Pancreas (tissue), 10 donors: ENCODE measurements at regions not wholly inside any gene's neighbourhood (a gene's known extent, or its start where the extent isn't known, plus 50 kb on each side); places are given as distances from the start of the nearest gene placed in this dataset.

Experiments used
- ATAC-seq, 4 donors: fragments of 200-7000 bp; cut with Tn5 transposase; one replicate each; pipeline versions ENCODE4 v1.8.0 to v1.9.1; 2020; ENCODE audit warnings: mild to moderate bottlenecking in 4 of 4, moderate library complexity in 4 of 4
- DNase-seq, 6 donors: peaks; one replicate each; pipeline ENCODE4 v3.0.0-alpha.2; 2020
- FAIRE-seq: peaks from 2 replicates; lab custom pipeline; 2012; peaks lifted over from hg19 to GRCh38; lab: Jason Lieb, UNC
- H3K27ac ChIP-seq, 4 donors: fragments of 200-600 bp; sonication (generic); 1 replicate in 3 of 4; 2 replicates in 1 of 4; pipeline versions ENCODE4 v1.5.0 to v1.8.0; 2020
- H3K27me3 ChIP-seq, 4 donors: fragments of 200-600 bp; one replicate each; pipeline ENCODE4 v1.8.0; 2021
- H3K36me3 ChIP-seq, 3 donors: fragments of 200-600 bp; sonication (generic) in 1 of 3; one replicate each; pipeline versions ENCODE4 v1.5.0 to v1.8.0; 2020 to 2021
- H3K4me1 ChIP-seq, 3 donors: fragments of 200-600 bp; one replicate each; pipeline ENCODE4 v1.8.0; 2021
- H3K4me3 ChIP-seq, 4 donors: fragments of 200-600 bp; sonication (generic) in 2 of 4; one replicate each; pipeline versions ENCODE4 v1.5.0 to v1.8.0; 2020 to 2021
- H3K9me3 ChIP-seq, 4 donors: fragments of 200-600 bp; one replicate each; pipeline ENCODE4 v1.8.0; 2021
- WGBS, 2 donors: extraction: QIAGEN DNeasy Blood & Tissue Kit; methylation state at CpG; one replicate each; pipeline ENCODE4 v1.1.7; 2013; 5-methylcytosine and 5-hydroxymethylcytosine counted together
- intact Hi-C, 3 donors: fragments of 100-400 bp; cut with DNase I; formaldehyde crosslinking; loops; one replicate each; pipeline versions ENCODE4 v1.11.1 to v1.14.2; 2022
- TF ChIP-seq, protein P1 (sequence below), 4 donors: fragments of 200-600 bp; sonication (generic) in 3 of 4; IDR thresholded peaks; one replicate each; pipeline versions ENCODE4 v1.5.0 to v1.8.0; 2021; ENCODE audit warnings: antibody characterized with exemption in 4 of 4
- donor health status: healthy with polysubstance abuse.
- donor health status: DM: no; HTN: no; CAD: no; lungs with moderate emphysema.
- donor health status: DM: no; HTN: no; CAD: no.
- donor health status: control.
- donor health status: control.
- donor health status: Bipolar disorder and iron deficiency.
- donor health status: DM: yes; HTN: yes; CAD: no.
- donor health status: DM: no; HTN: no; CAD: no.
- donor health status: DM: no; HTN: no; CAD: no.
- donor health status: DM: yes; HTN: yes; CAD: no.

DNA sequence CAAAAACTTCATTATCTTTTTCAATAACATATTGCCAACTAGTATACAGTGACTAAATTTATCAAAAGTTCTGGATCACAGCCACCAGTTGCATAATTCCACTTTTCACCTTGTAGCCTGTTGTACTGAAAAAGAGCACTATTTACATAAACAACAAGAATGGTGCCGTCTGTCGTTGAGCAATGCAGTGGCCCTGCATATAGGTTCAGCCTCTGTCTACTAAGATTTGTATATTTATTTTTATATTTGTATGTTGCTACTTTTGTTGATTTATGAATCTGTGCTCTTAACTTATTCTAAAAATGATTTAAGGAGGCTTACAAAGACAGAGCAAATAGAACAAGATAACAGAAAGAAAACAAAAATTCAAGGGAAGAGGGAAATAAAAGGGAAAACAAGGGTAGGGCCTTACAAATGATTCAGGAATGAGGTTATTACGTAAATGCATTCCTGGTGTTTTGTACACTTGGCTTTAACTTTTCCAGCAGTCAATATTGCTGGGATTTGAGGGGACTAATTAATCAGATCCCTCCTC is 257.6 kb upstream of the STT3B start:
- DNase-seq (peak in 2 of 6 donors; percentile 6 to 24), ATAC-seq (peak; percentile 71 to 75 (median 72)), FAIRE-seq (no peak)
- 12 to 13% methylated on average over 3 of the region's 3 CpGs for WGBS, 2 donors
- no peaks in the 10 kb centered on the region for H3K9me3 ChIP-seq
- intact Hi-C loops = no loop called here
- no peaks in the 10 kb centered on the region for H3K27me3 ChIP-seq
- peaks cover 0 to 10% (median 7%) of the 10 kb centered on the region in 3 donors for H3K4me1 ChIP-seq
- no peaks in the 10 kb centered on the region for H3K36me3 ChIP-seq
- TF ChIP-seq, protein P1, sequence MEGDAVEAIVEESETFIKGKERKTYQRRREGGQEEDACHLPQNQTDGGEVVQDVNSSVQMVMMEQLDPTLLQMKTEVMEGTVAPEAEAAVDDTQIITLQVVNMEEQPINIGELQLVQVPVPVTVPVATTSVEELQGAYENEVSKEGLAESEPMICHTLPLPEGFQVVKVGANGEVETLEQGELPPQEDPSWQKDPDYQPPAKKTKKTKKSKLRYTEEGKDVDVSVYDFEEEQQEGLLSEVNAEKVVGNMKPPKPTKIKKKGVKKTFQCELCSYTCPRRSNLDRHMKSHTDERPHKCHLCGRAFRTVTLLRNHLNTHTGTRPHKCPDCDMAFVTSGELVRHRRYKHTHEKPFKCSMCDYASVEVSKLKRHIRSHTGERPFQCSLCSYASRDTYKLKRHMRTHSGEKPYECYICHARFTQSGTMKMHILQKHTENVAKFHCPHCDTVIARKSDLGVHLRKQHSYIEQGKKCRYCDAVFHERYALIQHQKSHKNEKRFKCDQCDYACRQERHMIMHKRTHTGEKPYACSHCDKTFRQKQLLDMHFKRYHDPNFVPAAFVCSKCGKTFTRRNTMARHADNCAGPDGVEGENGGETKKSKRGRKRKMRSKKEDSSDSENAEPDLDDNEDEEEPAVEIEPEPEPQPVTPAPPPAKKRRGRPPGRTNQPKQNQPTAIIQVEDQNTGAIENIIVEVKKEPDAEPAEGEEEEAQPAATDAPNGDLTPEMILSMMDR (IDR thresholded peaks at IDR 0.05) = no peak
- H3K4me3 ChIP-seq = no peak overlapping the region
- H3K27ac ChIP-seq = peak overlapping the region; percentile 15 to 67 (median 48)

DNA sequence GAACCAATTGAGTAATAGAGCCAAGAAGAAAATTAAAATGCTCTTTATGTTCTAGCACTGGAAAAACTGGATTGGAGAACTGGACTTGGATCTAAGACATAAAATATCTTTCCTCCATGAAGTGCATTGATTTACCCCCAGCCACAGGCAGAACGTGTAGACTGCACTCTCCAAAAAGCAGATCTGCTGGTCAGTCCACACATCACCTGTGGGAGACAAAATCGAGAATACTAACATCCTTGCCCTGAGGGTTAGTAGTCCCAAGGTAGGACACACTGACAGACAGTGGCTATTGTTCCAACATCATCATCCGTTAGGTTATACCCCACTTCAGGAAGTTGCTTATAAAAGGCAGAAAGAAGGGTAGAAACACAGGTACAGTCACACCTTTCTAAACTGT is 257.1 kb upstream of the STT3B start:
- Histone ChIP-seq H3K4me1 (peaks cover 0 to 10% (median 7%) of the 10 kb centered on the region in 3 donors), H3K4me3 (no peak overlapping the region), H3K36me3 (no peaks in the 10 kb centered on the region), H3K27ac (peak overlapping the region; percentile 15 to 67 (median 48)), H3K9me3 (no peaks in the 10 kb centered on the region), H3K27me3 (no peaks in the 10 kb centered on the region)
- intact Hi-C loops = no loop called here
- FAIRE-seq (no peak), ATAC-seq (peak; percentile 14 to 47 (median 29)), DNase-seq (no peak)
- WGBS, 2 donors = 55 to 57% methylated on average over 3 of the region's 3 CpGs
- TF ChIP-seq, protein P1 (IDR thresholded peaks at IDR 0.05) = no peak

- TF ChIP-seq, protein P1 (IDR thresholded peaks at IDR 0.05) = no peak
- Histone ChIP-seq H3K9me3 (no peaks in the 10 kb centered on the region), H3K27me3 (no peaks in the 10 kb centered on the region), H3K27ac (peak overlapping the region in 1 of 4 donors; percentile 12), H3K4me1 (peaks cover 0 to 10% (median 7%) of the 10 kb centered on the region in 3 donors), H3K4me3 (no peak overlapping the region), H3K36me3 (no peaks in the 10 kb centered on the region)
- FAIRE-seq (no peak), DNase-seq (no peak), ATAC-seq (peak in 3 of 4 donors; percentile 32 to 47 (median 36))
- intact Hi-C loops = no loop called here
- 52 to 57% methylated on average over 2 of the region's 2 CpGs for WGBS, 2 donors
These were observed 255.1 kb upstream of the STT3B start for GRCh38 chr3:31277582-31277981.

- no peak for DNase-seq
- no peaks in the 10 kb centered on the region for H3K36me3 ChIP-seq
- H3K4me3 ChIP-seq = no peak overlapping the region
- no peak overlapping the region for H3K27ac ChIP-seq
- H3K4me1 ChIP-seq = peaks cover 0 to 10% (median 7%) of the 10 kb centered on the region in 3 donors
- ATAC-seq = no peak
- H3K9me3 ChIP-seq = no peaks in the 10 kb centered on the region
- 89% methylated on average over 5 of the region's 5 CpGs for WGBS, 2 donors
- no peaks in the 10 kb centered on the region for H3K27me3 ChIP-seq
- TF ChIP-seq, protein P1 (IDR thresholded peaks at IDR 0.05) = no peak
- intact Hi-C loops = no loop called here
- FAIRE-seq = no peak
These were observed 254.2 kb upstream of the STT3B start for GRCh38 chr3:31278532-31278931.

- Histone ChIP-seq H3K4me1 (no peaks in the 10 kb centered on the region), H3K4me3 (no peak overlapping the region), H3K27ac (no peak overlapping the region), H3K36me3 (no peaks in the 10 kb centered on the region), H3K27me3 (no peaks in the 10 kb centered on the region), H3K9me3 (no peaks in the 10 kb centered on the region)
- TF ChIP-seq, protein P1 (IDR thresholded peaks at IDR 0.05) = no peak
- FAIRE-seq = no peak
- DNase-seq = no peak
- 55 to 61% methylated on average over 1 of the region's 1 CpG for WGBS, 2 donors
- intact Hi-C loops = no loop called here
- ATAC-seq = no peak
These were observed 247.9 kb upstream of the STT3B start for GRCh38 chr3:31284776-31285175.
